Body of pancreas (tissue), 4 donors: ENCODE measurements at regions not wholly inside any gene's neighbourhood (a gene's known extent, or its start where the extent isn't known, plus 50 kb on each side); places are given as distances from the start of the nearest gene placed in this dataset.

Experiments
- CTCF ChIP-seq, 7 experiments: fragments of 450-650 bp in 4 of 7; fragments of 200-600 bp in 3 of 7; sonication (generic) in 3 of 7; IDR thresholded peaks; one replicate each; pipeline ENCODE4 v1.5.1; 2016 to 2019; ENCODE audit warnings: antibody characterized with exemption in 7 of 7
- POLR2A ChIP-seq, 3 donors: fragments of 450-650 bp; IDR thresholded peaks; one replicate each; pipeline ENCODE4 v1.6.1; 2016; ENCODE audit warnings: antibody characterized with exemption in 3 of 3, mild to moderate bottlenecking in 2 of 3

- TF ChIP-seq CTCF (IDR thresholded peaks at IDR 0.05) (no peak), POLR2A (IDR thresholded peaks at IDR 0.05) (no peak)
These were observed 486.4 kb upstream of the SOX9 start for GRCh38 chr17:71634376-71634775.
